ENCODE measurements at regions not wholly inside any gene's neighbourhood (a gene's known extent, or its start where the extent isn't known, plus 50 kb on each side); places are given as distances from the start of the nearest gene placed in this dataset.
"Not testable (repeated sequence)": the region's sequence is repeated elsewhere in the genome, so short reads cannot be mapped to it uniquely, and the experiment has no call there.

DNA sequence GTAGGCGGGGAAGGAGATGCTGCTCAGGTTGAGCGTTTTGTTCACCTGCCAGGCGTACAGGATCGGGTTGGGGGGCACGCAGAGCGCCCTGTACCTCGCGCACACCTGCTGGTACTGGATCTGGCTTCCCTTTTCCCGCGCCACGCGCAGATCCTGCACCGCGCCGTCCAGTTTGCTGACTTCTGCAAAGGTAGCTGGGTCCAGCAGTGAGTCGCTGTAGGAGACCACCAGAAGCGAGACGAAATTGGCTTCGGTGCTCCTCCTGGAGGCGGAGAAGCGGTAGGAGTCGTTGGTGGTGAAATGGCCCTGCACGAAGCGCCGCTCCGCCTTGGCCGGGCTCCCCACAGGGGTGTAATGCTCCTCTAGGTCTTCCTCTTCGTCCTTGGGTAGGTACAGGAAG, 90.7 kb upstream of the RAB18 start:
- Mint-ChIP-seq H3K4me1 (no peaks in the 10 kb centered on the region), H3K27ac (no peak overlapping the region), H3K27me3 (peaks cover 13% of the 10 kb centered on the region), H3K9me3 (peaks cover 3% of the 10 kb centered on the region), H3K36me3 (peaks cover 1% of the 10 kb centered on the region), H3K4me3 (no peak overlapping the region)
- no peak for ATAC-seq (ENCODE audit: low read depth)
- no peak for DNase-seq (ENCODE audit: low spot score in 2 of 2)

DNA sequence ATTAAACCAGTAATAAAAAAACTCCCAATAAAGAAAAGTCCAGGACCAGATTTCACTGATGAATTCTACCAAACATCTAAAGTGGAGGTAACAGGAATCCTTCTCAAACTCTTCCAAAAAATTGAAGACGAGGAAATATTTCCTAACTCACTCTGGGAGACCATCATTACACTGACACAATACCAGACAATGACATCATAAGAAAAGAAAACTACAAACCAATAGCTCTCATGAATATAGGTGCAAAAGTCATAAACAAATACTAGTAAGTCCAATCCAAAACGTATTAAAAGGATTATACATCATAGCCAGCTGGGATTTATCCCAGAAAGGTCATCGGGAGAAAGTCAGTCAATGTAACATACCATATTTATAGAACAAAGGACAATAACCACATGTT, 94.0 kb upstream of the RAB18 start:
- H3K9me3 Mint-ChIP-seq = no peaks in the 10 kb centered on the region
- no peaks in the 10 kb centered on the region for H3K4me1 Mint-ChIP-seq
- DNase-seq (ENCODE audit: low spot score in 2 of 2) = no peak

DNA sequence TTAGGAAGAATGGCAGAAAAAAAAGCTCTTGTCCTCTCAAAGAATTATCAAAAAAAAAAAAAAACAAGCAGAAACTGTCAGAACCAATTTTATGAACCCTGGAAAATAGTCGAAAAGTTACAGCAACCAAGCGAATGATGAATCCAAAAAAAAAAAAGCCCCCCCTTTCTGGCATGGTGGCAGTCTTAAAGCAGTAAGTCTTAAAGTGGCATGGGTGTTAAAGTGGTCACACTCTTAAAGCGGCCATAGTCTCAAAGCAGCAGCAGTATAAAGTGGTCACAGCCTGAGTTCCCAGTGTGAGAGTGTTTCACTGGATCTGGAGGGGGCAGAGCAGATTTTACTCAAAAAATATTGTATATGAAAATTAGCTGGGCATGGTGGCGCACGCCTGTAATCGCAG, 96.8 kb upstream of the RAB18 start:
- Mint-ChIP-seq H3K27ac (no peak overlapping the region), H3K27me3 (peaks cover 1% of the 10 kb centered on the region), H3K4me1 (no peaks in the 10 kb centered on the region), H3K4me3 (no peak overlapping the region), H3K9me3 (no peaks in the 10 kb centered on the region), H3K36me3 (no peaks in the 10 kb centered on the region)
- DNase-seq (ENCODE audit: low spot score in 2 of 2) (no peak), ATAC-seq (ENCODE audit: low read depth) (no peak)

More for the DNA sequence above, 94.0 kb upstream of the RAB18 start:
- no peak for ATAC-seq (ENCODE audit: low read depth)
- Mint-ChIP-seq H3K27ac (no peak overlapping the region), H3K4me3 (no peak overlapping the region), H3K36me3 (no peaks in the 10 kb centered on the region), H3K27me3 (peaks cover 5% of the 10 kb centered on the region)

DNA sequence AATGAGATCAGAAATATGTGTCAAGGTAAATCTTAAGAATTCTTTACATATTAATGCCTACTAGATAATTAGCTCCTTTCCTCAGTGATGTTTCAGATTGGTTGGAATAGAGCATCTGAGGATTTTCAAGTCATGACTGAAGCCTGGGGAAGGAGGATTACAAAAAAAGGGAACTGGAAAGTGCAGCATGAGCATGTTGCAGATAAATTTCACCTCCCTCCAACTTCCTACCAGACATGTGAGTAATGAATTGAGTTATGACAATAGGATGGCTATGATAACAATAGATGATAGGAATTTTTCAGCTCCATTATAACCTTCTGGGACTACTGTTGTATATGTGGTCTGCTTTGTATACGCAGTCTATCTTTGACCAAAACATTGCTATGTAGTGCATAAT, 104.2 kb upstream of the RAB18 start:
- Mint-ChIP-seq H3K9me3 (no peaks in the 10 kb centered on the region), H3K4me1 (no peaks in the 10 kb centered on the region), H3K36me3 (no peaks in the 10 kb centered on the region), H3K27ac (no peak overlapping the region), H3K27me3 (peaks cover 5% of the 10 kb centered on the region), H3K4me3 (no peak overlapping the region)
- ATAC-seq (ENCODE audit: low read depth) (no peak), DNase-seq (ENCODE audit: low spot score in 2 of 2) (no peak)

DNA sequence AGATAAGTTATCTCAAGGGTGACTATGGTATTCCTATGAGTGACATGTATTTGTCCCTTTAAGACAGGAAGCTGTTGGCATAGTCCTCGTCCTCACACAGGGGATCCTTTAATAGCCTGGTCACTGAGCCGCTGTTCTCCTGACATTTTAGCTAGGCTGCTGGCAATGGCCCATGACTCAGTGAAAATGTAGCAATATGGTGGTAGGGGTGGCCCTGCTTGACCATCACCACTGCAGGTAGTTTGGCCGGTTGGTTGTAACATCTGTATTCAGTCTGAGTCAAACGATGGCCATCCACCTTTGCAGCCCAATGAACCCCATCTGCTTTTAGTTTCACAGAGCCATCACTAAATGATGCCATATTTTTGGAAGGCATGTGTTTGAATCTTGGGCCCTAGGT, 110.1 kb upstream of the RAB18 start:
- no peak for ATAC-seq (ENCODE audit: low read depth)
- H3K27ac Mint-ChIP-seq = no peak overlapping the region
- no peak for DNase-seq (ENCODE audit: low spot score in 2 of 2)
- H3K4me1 Mint-ChIP-seq = no peaks in the 10 kb centered on the region
- H3K27me3 Mint-ChIP-seq = peaks cover 11% of the 10 kb centered on the region
- no peak overlapping the region for H3K4me3 Mint-ChIP-seq
- no peaks in the 10 kb centered on the region for H3K36me3 Mint-ChIP-seq
- no peaks in the 10 kb centered on the region for H3K9me3 Mint-ChIP-seq

DNA sequence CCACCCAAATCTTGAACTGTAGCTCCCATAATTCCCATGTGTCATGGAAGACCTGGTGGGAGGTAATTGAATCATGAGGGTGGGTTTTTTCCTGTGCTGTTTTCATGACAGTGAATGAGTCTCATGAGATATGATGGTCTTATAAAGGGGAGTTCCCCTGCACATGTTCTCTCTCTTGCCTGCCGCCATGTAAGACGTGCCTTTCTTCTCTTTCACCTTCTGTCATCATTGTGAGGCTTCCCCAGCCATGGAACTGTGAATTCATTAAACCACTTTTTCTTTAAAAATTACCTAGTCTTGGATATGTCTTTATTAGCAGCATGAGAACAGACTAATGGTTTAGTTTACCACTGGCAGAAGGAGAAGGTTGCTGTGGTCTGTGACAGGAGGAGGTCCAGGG, 111.5 kb upstream of the RAB18 start:
- ATAC-seq (ENCODE audit: low read depth) (no peak), DNase-seq (ENCODE audit: low spot score in 2 of 2) (no peak)
- Mint-ChIP-seq H3K9me3 (no peaks in the 10 kb centered on the region), H3K27me3 (peaks cover 13% of the 10 kb centered on the region), H3K4me3 (no peak overlapping the region), H3K4me1 (no peaks in the 10 kb centered on the region), H3K27ac (no peak overlapping the region), H3K36me3 (no peaks in the 10 kb centered on the region)

DNA sequence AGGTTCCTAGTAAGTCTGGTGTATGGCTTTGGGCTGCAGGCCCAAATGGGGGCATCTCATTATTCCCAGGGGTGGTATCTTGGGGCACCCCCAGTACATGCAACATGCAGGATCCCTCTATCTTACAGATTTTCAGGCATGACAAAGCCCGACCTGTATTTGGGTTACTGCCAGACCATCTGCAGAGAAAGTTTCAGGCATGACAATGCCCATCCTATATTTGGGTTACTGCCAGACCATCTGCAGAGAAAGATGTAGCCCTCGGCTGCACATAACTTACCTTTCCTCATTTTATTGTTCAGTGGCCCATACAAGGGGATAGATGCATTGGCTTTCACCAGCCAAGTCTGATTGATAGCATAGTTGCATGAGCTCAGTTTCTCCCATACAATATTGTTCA, 112.2 kb upstream of the RAB18 start:
- H3K27ac Mint-ChIP-seq = no peak overlapping the region
- H3K27me3 Mint-ChIP-seq = peaks cover 13% of the 10 kb centered on the region

DNA sequence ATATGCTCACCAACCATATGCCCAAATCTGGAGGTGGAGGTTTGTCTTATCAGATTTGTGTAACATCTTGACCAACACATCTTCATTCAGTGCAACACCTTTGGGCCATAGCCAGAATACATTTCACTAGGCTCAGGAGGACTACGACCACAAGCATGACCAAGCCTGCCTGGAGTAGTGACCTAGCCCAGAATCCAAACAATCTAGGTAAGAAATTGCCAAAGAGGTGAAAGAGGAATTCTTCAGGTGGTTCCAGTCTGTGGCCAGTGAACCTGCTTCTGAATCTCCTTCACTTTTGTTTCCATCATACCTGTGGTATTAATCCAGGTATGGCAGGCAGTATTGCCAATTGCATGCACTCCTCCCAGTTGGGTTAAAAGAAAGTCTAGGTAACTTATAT, 112.8 kb upstream of the RAB18 start:
- DNase-seq (ENCODE audit: low spot score in 2 of 2) = no peak
- Mint-ChIP-seq H3K4me3 (no peak overlapping the region), H3K4me1 (no peaks in the 10 kb centered on the region), H3K9me3 (no peaks in the 10 kb centered on the region), H3K27me3 (peaks cover 12% of the 10 kb centered on the region), H3K27ac (no peak overlapping the region), H3K36me3 (no peaks in the 10 kb centered on the region)
- ATAC-seq (ENCODE audit: low read depth) = no peak

More for the DNA sequence above, 112.2 kb upstream of the RAB18 start:
- Mint-ChIP-seq H3K4me1 (no peaks in the 10 kb centered on the region), H3K9me3 (no peaks in the 10 kb centered on the region), H3K36me3 (no peaks in the 10 kb centered on the region), H3K4me3 (no peak overlapping the region)
- ATAC-seq (ENCODE audit: low read depth) (no peak), DNase-seq (ENCODE audit: low spot score in 2 of 2) (no peak)

DNA sequence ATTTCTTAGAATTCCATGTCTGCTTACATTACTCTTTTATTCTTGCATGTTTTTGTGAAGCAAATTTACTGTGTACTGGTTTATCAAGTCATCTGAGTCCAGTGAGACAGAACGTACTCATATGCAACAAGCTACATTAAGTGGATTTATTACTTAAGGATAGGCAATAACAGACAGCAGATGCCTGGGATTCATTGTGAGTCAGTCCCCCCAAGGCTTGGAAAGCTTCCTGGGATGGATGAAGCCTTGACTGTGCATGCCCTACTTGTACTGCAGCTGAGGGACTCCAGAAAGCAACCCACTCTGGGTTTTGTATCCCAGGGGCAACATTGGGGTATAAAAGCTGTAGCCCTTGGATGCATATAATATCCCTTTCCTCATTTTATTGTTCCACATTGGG, 113.4 kb upstream of the RAB18 start:
- Mint-ChIP-seq H3K4me3 (no peak overlapping the region), H3K36me3 (no peaks in the 10 kb centered on the region), H3K4me1 (no peaks in the 10 kb centered on the region), H3K27ac (no peak overlapping the region), H3K27me3 (peaks cover 12% of the 10 kb centered on the region), H3K9me3 (no peaks in the 10 kb centered on the region)
- no peak for ATAC-seq (ENCODE audit: low read depth)
- no peak for DNase-seq (ENCODE audit: low spot score in 2 of 2)

DNA sequence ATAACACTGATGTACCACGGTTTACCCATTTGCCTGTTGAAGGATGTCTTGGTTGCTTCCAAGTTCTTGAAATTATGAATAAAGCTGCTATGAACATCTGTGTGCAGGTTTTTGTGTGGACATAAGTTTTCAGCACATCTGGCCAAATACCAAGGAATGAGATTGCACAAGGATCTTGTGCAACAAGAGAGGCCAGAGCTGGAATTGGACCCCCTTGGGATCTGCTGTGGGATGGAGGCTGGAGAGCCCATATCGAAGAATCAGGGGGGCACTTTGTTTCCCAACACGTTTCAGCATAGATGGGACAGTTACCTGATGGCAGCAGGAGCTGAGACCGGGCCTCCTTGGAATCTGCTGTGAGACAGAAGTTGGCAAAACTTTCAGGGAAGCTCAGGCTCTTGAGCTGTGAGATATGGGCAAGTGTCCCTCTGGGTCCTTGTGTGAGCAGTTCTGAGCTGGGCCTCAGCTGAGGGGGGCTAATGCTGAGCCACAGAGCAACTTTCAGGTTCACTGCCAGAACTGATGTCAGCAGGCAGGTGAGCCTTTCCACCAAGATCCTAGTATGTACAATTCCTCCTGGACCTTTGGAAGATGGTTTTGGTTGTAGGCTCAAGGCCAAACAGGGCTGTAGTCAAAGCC, 115.2 kb upstream of the RAB18 start:
- DNase-seq (ENCODE audit: low spot score in 2 of 2) (no peak), ATAC-seq (ENCODE audit: low read depth) (no peak)
- H3K27me3 Mint-ChIP-seq = peaks cover 15% of the 10 kb centered on the region
- H3K4me3 Mint-ChIP-seq = no peak overlapping the region
- peaks cover under 1% of the 10 kb centered on the region for H3K4me1 Mint-ChIP-seq
- no peaks in the 10 kb centered on the region for H3K9me3 Mint-ChIP-seq
- no peak overlapping the region for H3K27ac Mint-ChIP-seq
- no peaks in the 10 kb centered on the region for H3K36me3 Mint-ChIP-seq

DNA sequence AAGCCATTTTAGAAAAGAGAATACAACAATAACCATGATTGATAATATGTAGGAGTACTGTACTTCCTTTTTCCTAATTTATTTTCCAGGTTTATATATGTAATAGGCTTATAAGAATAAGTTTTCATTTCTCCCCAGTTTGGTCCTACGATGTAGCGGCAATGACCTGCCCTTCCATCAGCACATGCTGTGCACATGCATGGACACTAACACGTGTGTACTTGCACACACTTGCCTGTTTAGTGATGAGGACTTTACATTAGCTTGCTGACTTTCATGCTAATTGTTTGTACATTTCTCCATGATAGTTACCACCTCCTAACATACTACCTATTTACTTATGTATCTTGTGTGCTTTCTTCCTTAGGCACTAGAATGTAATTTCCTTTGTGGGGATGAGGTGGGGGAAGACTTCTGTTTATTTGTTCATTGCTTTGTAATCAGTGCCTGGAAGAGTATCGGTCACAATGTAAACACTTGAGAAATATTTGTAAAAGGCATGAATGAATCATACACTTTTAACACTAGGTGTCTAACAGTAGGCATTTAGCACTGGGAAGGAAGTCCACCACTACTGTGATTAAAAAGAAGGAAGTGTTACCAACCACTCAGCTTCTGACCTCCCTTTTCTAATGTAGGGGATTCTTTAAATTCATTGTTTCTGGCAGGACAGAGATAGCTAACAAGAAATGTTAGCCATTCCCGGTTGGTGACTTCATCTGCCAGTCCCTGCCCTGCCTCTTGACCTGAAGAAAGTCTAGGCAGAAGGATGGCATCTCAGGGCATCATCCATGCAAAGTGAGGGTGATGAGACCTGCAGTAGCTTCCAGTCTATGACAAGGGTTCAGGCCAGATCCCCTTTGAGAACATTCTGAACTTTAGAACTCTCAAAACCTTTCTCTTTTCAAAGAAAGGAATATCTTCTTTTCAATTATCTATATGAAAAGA, 120.2 kb upstream of the RAB18 start:
- H3K36me3 Mint-ChIP-seq = no peaks in the 10 kb centered on the region
- H3K4me3 Mint-ChIP-seq = no peak overlapping the region
- DNase-seq (ENCODE audit: low spot score in 2 of 2) (no peak), ATAC-seq (ENCODE audit: low read depth) (no peak)
- H3K9me3 Mint-ChIP-seq = peaks cover 4% of the 10 kb centered on the region
- H3K4me1 Mint-ChIP-seq = peaks cover 3% of the 10 kb centered on the region
- H3K27me3 Mint-ChIP-seq = peaks cover 13% of the 10 kb centered on the region
- H3K27ac Mint-ChIP-seq = no peak overlapping the region

DNA sequence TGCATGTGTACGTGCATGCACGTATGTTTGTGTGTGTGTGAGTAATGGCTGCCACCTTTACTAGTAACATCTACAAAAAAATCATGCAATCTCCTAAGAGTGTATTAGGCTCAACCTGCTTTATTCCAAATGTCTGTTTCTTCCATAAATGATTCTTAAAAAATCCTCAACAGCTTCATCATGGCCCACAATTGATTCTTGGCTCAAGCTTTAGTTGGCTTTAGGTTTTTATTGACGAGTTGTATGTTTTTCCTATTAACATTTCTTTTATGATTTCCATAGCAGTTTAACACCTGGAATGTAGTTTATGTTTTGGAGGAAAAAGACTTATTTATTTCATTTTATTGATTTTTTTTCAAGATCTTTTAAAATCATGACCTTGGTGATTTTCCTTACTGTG, 121.9 kb upstream of the RAB18 start:
- H3K36me3 Mint-ChIP-seq = no peaks in the 10 kb centered on the region
- DNase-seq (ENCODE audit: low spot score in 2 of 2) = no peak
- H3K27me3 Mint-ChIP-seq = peaks cover 11% of the 10 kb centered on the region
- no peak overlapping the region for H3K4me3 Mint-ChIP-seq
- no peak overlapping the region for H3K27ac Mint-ChIP-seq
- peaks cover 4% of the 10 kb centered on the region for H3K9me3 Mint-ChIP-seq
- no peak for ATAC-seq (ENCODE audit: low read depth)
- H3K4me1 Mint-ChIP-seq = peaks cover 3% of the 10 kb centered on the region

DNA sequence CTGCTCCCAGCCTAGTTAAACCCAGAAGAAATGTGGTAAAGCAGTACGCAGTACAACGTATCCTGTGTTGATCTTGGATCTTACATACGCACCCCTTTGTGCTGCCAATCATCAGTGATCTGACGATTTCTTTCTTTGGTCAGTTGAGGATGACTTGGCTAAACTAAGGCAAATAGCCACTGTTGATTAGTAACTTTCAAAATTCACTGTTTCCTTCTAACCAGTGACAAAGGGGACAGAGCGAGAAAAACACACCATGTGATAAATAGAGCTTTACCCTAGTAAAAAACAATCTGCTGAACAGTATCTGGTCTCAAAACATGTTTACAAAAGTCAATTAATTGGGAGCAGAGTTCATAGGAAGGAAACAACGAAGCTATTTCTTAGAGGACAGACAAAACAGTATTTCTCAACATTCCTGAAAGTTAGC, 123.2 kb upstream of the RAB18 start:
- peaks cover 3% of the 10 kb centered on the region for H3K4me1 Mint-ChIP-seq
- peaks cover 4% of the 10 kb centered on the region for H3K9me3 Mint-ChIP-seq
- no peak overlapping the region for H3K4me3 Mint-ChIP-seq
- ATAC-seq (ENCODE audit: low read depth) = no peak
- H3K36me3 Mint-ChIP-seq = no peaks in the 10 kb centered on the region
- no peak for DNase-seq (ENCODE audit: low spot score in 2 of 2)
- H3K27ac Mint-ChIP-seq = no peak overlapping the region
- peaks cover 11% of the 10 kb centered on the region for H3K27me3 Mint-ChIP-seq

DNA sequence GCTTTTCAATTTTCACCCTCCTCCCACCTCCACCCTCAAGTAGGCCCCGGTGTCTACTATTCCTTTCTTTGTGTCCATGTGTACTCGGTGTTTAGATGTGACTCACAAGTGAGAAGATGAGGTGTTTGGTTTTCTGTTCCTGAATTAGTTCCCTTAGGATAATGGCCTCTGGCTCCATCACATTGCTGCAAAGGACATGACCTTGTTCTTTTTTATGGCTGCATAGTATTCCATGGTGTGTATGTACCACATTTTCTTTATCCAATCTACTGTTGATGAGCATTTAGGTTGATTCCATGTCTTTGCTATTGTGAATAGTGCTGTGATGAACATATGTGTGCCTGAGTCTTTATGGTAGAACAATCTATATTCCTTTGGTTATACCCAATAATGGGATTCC, 125.1 kb upstream of the RAB18 start:
- not testable (repeated sequence) for H3K4me1 Mint-ChIP-seq; ATAC-seq (ENCODE audit: low read depth); H3K36me3 Mint-ChIP-seq; H3K9me3 Mint-ChIP-seq; H3K27me3 Mint-ChIP-seq; DNase-seq (ENCODE audit: low spot score in 2 of 2); H3K4me3 Mint-ChIP-seq; H3K27ac Mint-ChIP-seq

All from memory B cell (primary cell).